ENCODE measurements at regions not wholly inside any gene's neighbourhood (a gene's known extent, or its start where the extent isn't known, plus 50 kb on each side); places are given as distances from the start of the nearest gene placed in this dataset.

DNA sequence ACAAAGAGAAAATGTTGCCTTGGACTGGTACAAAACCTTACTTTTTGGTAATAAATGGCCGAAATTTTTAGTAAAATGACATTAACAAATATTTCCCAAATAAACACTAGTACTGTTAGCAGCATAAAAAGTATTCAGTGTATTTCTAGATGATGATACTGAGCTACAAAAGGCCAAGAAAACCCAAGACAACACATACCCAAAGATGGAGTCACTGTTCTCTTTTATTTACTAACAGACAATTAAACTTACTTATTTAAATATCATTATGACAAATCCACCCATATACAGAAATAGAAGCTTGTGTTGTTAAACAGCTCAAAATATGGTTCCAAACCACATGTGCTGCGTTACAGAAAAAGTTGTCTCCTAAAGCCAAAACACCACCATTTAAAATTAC is 239.9 kb downstream of the ZEB2 start:
- DNase-seq = no peak

DNA sequence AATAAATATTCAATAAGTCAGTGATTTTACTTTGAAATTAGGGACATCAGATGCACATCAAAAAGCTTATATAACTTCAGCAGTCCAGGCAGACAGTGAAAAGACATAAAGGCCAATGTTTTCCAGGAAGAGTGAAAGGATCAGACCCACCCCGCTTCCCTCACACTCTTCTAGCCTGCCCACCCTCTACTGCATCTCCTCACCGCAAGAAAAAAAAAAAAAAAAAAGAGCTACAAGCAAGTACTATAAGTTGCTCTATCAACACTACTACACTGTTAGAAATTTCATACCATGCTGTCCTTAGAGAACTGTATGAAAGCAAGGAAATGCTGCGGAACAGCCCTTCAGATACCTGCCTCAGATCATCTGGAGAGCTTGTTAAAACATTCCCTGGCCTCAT is 240.8 kb downstream of the ZEB2 start:
- DNase-seq = no peak

DNA sequence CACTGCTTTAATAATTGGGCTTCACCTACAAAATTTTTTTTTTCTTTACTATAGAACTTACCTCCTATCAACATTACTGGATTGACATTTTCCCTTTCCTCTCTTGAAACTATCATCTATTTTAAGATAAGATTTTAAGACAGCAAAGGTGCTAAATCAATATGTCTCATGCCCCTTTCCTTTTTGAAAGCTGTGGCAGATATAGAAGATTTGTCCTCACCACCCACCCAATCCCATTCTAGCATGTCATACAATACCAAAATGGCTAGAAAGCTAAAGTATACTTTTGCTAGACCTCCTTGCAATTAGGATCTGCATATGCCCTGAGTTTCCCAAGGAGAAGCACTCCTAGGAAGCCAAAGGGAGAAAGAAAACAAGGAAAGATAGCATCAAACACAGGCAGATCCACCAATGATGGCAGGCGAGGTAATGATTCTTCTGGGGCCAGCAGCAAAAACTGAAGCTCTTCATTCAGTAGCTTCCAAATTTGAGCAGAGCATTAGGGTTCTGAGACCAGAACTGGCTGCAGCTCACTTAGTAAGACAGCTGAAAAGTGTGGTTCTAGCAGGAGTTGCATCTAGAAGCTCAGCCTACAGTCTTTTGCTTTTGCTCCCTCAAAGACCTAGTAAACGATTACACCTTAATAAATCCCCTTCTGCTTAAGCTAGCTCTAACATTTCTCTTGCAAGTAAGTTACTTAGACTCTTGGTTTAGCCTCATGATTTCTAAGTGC is 242.1 kb downstream of the ZEB2 start:
- DNase-seq = no peak

DNA sequence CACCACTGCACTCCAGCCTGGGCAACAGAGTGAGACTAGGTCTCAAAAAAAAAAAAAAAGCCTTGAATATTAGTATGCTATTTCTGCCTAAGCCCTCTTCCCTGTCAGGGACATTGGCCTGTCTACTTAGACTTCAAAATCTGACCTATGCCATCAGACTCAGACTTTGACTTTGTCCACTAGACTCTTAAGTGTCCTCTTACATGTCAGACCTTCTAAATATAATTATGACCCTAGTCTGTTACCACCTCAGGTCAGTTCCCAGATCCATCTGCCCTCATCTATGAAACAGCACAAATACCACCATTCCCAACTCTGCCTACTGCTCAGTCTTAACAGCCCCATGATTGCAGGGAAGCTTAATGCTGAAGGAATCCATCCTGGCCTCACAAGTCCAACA is 244.6 kb downstream of the ZEB2 start:
- DNase-seq = no peak

DNA sequence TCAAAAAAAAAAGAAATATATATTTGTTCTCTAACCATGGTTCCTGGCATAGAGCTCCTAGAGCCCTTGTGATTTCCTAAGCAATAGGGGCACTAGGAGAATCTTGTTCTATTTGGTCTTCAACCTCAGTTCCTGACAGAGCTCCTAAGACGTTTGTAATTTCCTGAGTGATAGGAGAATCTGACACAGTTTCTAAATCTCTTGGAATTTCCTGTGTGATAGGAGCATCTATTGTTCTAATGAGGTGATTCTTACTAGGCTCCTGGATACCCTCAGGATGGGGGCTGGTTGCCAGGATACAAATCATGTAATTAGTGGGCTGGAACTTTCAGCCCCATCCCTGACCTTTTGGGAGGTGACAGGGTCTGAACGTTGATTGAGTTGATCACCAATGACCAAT is 245.8 kb downstream of the ZEB2 start:
- no peak for DNase-seq

DNA sequence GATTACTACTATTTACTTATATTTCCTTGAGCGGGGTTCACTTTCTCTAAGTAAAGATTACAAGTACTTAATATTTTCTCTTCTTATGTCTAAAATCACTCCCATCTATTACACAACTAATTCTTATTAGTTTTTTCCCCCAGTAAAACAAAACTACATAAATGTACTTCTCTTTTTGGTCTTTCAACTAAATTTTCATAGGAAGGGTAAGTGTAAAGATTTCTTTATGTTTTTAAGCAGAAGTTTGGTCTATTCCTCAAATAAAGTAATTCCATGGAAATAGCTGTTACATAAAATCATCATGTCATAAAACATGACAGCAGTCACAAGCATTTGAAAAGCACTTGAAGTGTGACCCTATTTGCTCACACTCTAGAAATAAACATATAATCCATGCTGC is 249.0 kb downstream of the ZEB2 start:
- DNase-seq = peak in 2 of 3 donors; percentile 22 to 30

DNA sequence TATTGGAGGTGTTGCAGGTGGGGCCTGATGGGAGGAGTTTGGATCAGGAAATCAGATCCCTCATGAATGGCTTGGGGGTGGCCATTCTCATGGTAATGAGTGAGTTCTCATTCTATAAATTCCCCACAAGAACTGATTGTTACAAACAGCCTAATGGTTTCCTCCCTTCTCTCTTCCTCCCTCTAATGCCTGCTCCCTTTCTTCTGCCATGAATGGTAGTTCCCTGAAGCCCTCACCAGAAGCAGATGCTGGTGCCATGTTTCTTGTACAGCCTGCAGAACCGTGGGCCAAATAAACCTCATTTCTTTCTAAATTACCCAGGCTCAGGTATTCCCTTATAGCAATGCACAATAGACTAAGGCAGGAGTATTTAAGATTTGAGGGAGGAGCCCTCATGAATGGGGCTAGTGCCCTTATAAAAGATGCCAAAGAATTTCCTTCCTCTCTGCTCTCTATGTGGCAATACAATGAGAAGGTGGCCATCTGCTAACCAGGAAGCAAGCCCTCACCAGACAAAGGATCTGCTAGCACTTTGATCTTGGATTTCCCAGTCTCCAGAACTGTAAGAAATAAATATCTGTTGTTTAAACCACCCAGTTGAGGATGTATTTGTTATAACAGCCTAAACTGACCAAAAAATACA is 251.8 kb downstream of the ZEB2 start:
- DNase-seq = no peak

DNA sequence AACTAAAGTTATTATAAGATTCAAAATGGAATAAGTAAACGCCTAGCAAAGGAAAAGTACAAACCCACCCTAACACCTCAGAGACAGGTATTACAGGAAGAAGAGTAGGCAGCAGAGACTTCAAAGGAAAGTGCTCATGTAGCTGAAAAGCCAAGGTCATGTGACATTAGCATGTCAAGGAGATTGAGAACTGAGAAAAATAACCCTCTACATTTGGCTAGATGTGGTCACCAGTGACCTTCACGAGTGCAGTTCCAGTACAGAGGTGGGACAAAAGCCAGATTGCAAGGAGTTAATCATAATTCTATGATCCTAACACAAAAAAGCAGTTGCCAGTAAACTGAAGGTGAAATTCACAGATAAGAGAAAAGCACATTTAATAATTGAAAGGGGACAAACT is 252.7 kb downstream of the ZEB2 start:
- DNase-seq = no peak

DNA sequence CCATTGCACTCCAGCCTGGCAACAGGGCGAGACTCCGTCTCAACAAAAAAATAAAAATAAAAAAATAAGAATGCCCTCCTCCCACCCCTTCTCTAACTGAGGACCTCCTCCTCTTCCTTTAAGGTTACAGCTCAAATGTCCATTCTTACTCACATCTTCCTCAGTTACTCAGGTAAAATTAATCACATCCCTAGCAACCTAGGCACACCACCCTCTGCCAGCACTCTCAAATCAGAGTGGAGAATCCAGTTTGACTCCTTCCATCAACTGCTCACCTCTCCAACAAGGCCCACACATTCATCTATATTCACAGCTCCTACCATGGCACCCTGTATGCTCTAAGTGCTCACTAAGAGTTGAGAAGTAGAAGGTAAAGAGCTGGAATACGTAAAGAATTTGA is 254.3 kb downstream of the ZEB2 start:
- DNase-seq = no peak

DNA sequence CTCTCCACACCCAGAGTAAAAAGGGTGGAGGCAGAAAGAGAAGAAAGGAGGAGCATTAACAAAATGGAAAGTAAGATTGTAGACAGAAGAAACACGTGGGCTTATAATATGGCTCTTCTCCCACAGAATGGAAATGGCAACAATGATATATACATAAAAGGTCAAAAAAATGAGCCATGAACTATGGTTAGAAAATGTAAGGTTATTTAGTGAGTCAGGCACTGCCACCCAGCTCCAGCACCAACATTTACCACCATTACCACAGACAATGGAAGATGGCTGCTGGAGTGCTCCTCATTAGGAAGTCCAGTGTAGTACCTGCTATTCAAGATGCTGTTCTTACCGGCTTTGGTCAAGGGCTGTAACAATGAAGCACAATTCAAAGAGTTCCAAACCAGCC is 258.0 kb downstream of the ZEB2 start:
- peak in 1 of 3 donors; percentile 19 for DNase-seq

DNA sequence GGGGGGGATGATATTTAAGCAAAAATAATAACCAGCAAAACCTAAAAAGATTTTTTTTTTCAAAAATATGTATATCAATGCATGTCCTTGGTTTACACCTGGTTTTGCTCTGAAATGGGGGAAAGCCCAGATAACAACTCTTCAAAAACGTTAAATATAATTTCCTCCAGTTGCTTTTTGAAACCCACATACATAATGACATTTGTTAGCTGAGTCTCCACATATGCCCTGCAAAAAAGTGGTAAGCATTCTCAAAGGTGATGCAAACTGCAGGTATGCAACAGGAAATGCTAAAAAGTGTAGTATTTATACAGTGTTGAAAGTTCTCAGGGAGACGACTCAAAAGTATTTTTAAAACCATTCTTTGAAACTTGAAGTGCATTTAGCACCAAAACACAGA is 258.6 kb downstream of the ZEB2 start:
- DNase-seq = no peak

DNA sequence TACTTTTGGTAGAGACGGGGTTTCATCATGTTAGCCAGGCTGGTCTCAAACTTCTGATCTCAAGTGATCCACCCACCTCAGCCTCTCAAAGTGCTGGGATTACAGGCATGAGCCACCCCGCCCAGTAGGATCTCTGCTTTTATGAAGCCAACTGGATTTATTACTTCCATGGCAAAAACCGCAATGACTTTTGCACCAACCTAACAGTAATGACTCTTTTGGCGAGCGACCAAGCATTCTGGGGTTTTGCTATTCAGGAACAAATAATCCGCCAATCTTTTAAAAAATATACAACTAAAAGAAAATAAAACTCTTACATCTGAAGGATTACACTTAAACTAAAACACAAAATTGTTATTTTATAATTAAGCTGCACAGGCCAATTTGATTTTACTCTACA is 260.6 kb downstream of the ZEB2 start:
- no peak for DNase-seq

DNA sequence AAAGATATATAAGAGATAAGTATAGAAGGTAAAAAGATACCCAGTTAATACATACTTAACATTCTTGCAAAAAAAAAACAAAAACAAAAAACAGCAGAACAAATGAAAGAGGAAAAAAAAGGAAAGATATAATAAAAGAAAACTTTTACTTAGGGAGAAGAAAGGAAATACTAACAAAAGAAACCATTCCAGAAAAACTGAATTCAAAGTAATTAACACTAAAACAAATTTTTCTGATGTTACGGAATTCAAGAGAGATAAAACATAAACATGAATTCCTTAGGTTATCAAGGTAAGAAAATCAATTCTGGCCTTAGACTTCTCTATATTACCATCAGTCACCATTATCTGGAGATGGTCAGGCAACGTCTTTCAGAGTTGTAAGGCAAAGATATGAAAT is 261.8 kb downstream of the ZEB2 start:
- DNase-seq = no peak

DNA sequence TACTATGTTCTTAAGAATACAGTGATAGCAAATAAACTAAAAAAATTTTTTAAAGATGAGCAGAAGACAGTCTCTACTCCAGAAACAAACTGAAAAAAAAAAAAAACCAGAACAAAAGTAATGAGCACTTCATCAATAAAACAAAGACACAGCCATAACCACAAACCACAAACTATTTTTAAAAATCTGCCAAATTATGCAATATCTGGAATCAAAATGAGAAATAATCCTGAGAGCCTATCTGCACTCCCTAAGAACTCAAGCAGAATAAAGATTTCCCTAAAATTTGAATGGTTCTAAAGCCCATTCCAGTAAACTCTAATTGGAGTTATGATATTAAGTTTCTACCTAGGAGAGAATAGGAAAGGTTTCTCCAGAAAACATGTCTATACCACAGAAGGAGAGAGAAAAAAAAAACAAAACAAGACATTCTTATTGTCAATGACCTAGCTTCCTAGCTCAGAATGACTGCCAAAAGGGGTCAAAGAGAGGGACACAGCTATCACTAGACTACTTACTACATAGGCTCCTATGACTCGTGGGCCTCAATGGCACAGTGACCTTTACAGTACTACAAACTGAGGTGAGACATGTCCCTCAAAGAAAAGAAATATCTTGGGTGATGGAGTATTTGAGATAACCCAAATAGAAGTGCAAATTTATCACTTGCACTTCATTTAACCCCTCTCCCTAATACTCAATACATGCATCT is 262.8 kb downstream of the ZEB2 start:
- peak in 1 of 3 donors; percentile 11 for DNase-seq

DNA sequence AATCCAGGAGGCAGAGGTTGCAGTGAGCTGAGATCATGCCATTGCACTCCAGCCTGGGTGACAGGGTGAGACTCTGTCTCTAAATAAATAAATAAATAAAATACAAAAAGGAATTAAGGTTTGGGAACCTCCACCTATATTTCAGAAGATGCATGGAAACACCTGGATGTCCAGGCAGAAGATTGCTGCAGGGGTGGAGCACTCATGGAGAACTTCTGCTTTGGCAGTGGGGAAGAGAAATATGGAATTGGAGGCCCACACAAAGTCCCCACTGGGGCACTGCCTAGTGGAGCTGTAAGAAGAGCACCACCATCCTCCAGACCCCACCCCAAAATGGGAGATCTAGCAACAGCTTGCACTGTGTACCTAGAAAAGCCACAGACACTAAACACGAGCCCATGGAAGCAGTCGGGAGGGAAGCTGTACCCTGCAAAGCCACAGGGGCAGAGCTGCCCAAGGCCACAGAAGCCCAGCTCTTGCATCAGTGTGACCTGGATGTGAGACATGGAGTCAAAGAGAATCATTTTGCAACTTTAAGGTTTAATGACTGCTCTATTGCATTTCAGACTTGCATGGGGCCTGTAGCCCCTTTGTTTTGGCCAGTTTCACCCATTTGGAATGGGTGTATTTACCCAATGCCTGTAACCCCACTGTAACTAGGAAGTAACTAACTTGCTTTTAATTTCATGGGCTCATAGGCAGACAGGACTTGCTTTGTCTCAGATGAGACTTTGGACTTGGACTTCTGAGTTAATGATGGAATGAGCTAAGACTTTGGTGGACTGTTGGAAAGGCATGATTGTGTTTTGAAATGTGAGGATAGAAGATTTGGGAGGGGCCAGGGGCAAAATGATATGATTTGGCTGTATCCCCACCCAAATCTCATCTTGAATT is 265.3 kb downstream of the ZEB2 start:
- DNase-seq = no peak

DNA sequence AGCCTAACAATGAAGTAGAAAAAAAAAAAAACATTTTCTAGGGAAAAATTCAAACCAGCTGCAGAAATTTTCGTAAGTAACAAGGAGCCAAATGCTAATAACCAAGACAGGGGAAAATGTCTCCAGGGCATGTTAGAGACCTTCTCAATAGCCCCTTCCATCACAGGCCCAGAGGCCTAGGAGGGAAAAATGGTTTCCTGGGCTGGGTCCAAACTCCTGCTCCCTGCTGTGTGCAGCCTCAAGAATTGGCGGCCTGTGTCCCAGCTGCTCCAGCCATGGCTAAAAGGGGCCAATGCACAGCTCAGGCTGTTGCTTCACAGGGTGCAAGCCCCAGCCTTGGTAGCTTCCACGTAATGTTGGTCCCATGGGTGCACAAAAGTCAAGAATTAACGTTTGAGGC is 266.2 kb downstream of the ZEB2 start:
- DNase-seq = no peak

DNA sequence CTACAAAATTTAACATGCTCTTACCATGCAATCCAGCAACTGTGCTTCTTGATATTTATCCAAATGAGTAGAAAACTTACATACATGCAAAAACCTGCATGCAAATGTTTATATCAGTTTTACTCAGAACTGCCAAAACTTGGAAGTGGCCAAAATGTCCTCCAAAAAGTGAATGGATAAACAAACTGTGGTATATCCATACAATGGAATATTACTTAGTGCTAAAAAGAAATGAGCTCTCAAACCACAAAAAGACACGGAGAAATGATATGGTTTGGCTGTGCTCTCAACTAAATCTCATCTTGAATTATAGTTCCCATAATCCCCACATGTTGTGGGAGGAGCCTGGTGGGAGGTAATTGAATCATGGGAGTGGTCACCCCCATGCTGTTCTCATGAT is 267.2 kb downstream of the ZEB2 start:
- DNase-seq = no peak

DNA sequence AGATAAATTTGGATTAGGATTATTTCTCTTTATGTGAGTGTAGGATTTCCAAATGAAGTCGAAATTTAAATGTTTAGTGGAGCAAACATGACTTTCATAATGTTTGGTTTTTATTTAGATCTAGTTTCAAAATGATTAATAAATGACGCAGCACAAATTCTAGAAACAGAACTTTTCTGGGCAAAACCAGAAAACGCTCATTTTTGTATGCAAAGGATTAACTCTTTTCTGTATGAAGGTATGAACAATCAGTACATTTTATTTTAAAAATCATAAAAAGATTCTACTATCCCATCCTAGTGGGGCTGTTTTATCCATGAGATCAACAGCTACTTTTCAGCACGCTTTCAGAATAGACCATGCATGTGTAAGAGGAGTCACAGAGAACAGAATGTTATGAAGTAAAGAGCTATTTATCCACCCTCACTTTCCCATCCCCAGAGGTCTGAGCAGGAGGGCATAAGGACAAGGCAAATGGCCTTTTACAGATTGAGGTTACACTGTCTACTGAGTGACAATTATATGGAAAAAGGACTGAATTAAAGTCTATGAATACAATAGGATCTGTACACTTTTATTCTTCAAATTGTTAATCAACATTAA is 270.8 kb downstream of the ZEB2 start:
- peak in 1 of 3 donors; percentile 35 for DNase-seq

DNA sequence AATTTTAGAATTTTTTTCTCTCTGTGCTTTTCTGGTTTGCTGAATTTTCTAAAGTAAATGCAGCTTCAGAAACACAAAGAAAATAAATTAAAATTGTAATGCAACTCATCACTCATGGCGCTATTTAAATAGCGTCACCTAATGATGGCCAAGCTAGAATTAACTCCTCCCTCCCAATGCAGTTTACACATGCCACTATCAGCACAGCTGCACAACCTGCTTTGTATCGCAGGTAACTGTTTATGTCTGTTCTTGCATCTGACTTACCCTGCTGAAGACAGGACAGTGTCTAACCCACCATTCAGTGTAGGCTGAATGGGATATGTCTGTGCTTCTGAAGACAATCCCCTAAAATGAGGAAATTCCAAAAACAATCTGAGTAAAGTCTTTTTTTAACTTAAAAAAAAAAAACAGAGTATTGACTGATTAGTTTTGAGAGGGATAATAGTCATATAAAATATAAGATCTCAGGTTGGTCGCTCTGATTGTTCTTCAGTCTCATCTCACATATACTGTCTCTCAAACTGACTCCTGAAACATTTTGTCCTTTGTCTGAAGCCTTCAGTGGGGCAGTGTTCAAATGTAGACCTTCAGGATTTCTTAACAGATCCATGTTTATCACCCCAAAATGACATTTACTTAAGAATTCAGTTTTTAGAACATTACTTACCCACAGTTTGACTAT is 271.4 kb downstream of the ZEB2 start:
- peak in 2 of 3 donors; percentile 15 to 24 for DNase-seq

DNA sequence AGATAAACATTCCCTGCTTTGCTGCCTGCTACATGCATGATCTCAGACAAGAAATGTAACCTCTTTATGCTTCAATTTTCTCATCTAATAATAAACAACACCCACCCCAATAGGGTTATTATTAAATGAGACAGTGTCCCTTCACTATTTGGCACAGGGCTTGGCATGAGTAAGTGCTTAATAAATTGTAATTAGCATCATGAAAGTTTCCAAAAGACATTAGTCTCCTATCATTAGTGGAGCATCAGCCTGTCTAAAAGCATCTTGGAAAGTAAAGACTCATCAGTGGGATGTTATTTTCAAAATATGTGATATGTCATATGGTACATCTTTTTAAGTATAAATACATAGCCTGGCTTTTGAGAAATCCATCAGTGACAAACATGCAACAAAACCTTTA is 275.0 kb downstream of the ZEB2 start:
- DNase-seq = no peak

DNA sequence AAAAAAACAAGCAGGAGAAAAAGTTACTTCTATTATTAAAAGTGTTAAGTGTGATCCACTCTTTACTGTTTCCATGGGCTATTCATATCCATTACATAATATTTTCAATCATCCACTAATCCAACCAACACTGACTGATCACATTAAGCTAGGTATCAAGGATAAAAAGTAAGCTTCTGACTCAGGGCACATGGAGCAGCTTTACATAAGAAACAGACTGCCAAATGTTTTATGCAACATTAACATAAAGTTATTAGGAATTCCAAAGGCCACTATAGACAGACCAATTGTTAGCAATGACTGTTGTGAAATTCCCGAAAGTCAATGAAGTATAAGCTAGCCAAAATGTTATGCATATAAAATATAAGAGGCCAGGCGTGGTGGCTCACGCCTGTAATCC is 277.6 kb downstream of the ZEB2 start:
- DNase-seq = no peak

DNA sequence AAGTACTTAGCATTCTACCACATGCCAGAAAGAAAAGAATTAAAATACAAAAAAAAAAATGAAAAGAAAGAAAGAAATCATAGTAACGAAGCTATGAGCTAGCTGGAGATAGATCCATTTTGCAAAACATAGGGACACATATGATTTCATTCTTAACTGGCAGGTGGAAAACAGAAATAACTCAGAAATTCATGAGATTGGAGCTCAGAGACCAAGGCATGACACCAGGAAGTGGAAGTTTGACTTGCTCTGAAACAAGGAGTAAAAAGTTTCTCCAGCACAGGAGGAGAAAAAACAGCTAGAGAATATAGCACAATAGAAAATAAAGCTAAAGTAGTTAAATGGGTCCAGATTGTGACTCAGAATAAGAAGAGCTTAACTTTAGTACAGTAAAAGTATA is 278.1 kb downstream of the ZEB2 start:
- DNase-seq = no peak
